ENCODE measurements at regions not wholly inside any gene's neighbourhood (a gene's known extent, or its start where the extent isn't known, plus 50 kb on each side); places are given as distances from the start of the nearest gene placed in this dataset.

- in situ Hi-C loops (cut with HindIII; ENCODE audit: low sequenced_read_pairs) = no loop called here
- peak; percentile 76 for DNase-seq (ENCODE audit: low read depth, low spot score)
- no peak for TF ChIP-seq CTCF (IDR thresholded peaks at IDR 0.05; ENCODE audit: low read depth, low read length)
- no peak overlapping the region for H3K4me3 ChIP-seq (ENCODE audit: low read depth, low read length)
Observed at GRCh38 chr2:217652761-217653639, 349.8 kb downstream of the TNS1 start.

GRCh38 chr2:217650716-217651360, 352.0 kb downstream of the TNS1 start:
- DNase-seq (ENCODE audit: low read depth, low spot score) = peak; percentile 56
- peak; percentile 84 for TF ChIP-seq CTCF (IDR thresholded peaks at IDR 0.05; ENCODE audit: low read depth, low read length)
- H3K4me3 ChIP-seq (ENCODE audit: low read depth, low read length) = no peak overlapping the region
- in situ Hi-C loops (cut with HindIII; ENCODE audit: low sequenced_read_pairs) = no loop called here

- H3K4me3 ChIP-seq (ENCODE audit: low read depth, low read length) = no peak overlapping the region
- no peak for TF ChIP-seq CTCF (IDR thresholded peaks at IDR 0.05; ENCODE audit: low read depth, low read length)
- no peak for DNase-seq (ENCODE audit: low read depth, low spot score)
- in situ Hi-C loops (cut with HindIII; ENCODE audit: low sequenced_read_pairs) = no loop called here
Observed at GRCh38 chr2:217650229-217650628, 352.6 kb downstream of the TNS1 start.

GRCh38 chr2:217647925-217648324, 354.9 kb downstream of the TNS1 start:
- in situ Hi-C loops (cut with HindIII; ENCODE audit: low sequenced_read_pairs) = no loop called here
- H3K4me3 ChIP-seq (ENCODE audit: low read depth, low read length) = no peak overlapping the region
- DNase-seq (ENCODE audit: low read depth, low spot score) = no peak
- no peak for TF ChIP-seq CTCF (IDR thresholded peaks at IDR 0.05; ENCODE audit: low read depth, low read length)

- TF ChIP-seq CTCF (IDR thresholded peaks at IDR 0.05; ENCODE audit: low read depth, low read length) = no peak
- in situ Hi-C loops (cut with HindIII; ENCODE audit: low sequenced_read_pairs) = no loop called here
- DNase-seq (ENCODE audit: low read depth, low spot score) = no peak
- H3K4me3 ChIP-seq (ENCODE audit: low read depth, low read length) = no peak overlapping the region
Observed at GRCh38 chr2:217647226-217647625, 355.6 kb downstream of the TNS1 start.

GRCh38 chr2:217645896-217646295, 356.9 kb downstream of the TNS1 start:
- no peak for DNase-seq (ENCODE audit: low read depth, low spot score)
- in situ Hi-C loops (cut with HindIII; ENCODE audit: low sequenced_read_pairs) = no loop called here
- no peak for TF ChIP-seq CTCF (IDR thresholded peaks at IDR 0.05; ENCODE audit: low read depth, low read length)

More at GRCh38 chr2:217645896-217646295, 356.9 kb downstream of the TNS1 start:
- H3K4me3 ChIP-seq (ENCODE audit: low read depth, low read length) = no peak overlapping the region

All from astrocyte of the spinal cord (primary cell).